Smooth muscle cell (in vitro differentiated cells): ENCODE measurements at regions not wholly inside any gene's neighbourhood (a gene's known extent, or its start where the extent isn't known, plus 50 kb on each side); places are given as distances from the start of the nearest gene placed in this dataset.

Experiments used
- DNase-seq: peaks from one replicate; lab custom pipeline; 2025; ENCODE audit not compliant: unreplicated experiment; lab: John Stamatoyannopoulos, UW
- H2AFZ ChIP-seq: fragments of 200-600 bp; sonication (generic); 2 replicates; pipeline ENCODE4 v1.6.0; 2016; ENCODE audit warnings: antibody characterized with exemption, low read depth, mild to moderate bottlenecking
- H3F3A ChIP-seq: fragments of 200-600 bp; sonication (generic); 2 replicates; pipeline ENCODE4 v1.6.0; 2017; ENCODE audit warnings: antibody characterized with exemption, low read depth
- H3K27ac ChIP-seq: fragments of 200-600 bp; sonication (generic); 2 replicates; pipeline ENCODE4 v1.5.1; 2016; ENCODE audit warnings: low read depth, mild to moderate bottlenecking
- H3K27me3 ChIP-seq: fragments of 200-600 bp; sonication (generic); 2 replicates; pipeline ENCODE4 v1.6.1; 2016; ENCODE audit warnings: low read depth, mild to moderate bottlenecking
- H3K36me3 ChIP-seq: fragments of 200-600 bp; sonication (generic); 2 replicates; pipeline ENCODE4 v1.5.1; 2016; ENCODE audit warnings: low read depth
- H3K4me1 ChIP-seq: fragments of 200-600 bp; sonication (generic); 2 replicates; pipeline ENCODE4 v1.5.1; 2016; ENCODE audit warnings: low read depth
- H3K4me2 ChIP-seq: fragments of 200-600 bp; sonication (generic); 2 replicates; pipeline ENCODE4 v1.6.0; 2016; ENCODE audit warnings: mild to moderate bottlenecking
- H3K4me3 ChIP-seq: fragments of 200-600 bp; sonication (generic); 2 replicates; pipeline ENCODE4 v1.5.1; 2016; ENCODE audit warnings: mild to moderate bottlenecking
- H3K79me2 ChIP-seq: fragments of 200-600 bp; sonication (generic); 2 replicates; pipeline ENCODE4 v1.6.0; 2016; ENCODE audit warnings: low read depth, mild to moderate bottlenecking
- H3K9ac ChIP-seq: fragments of 200-600 bp; sonication (generic); 2 replicates; pipeline ENCODE4 v1.6.0; 2016; ENCODE audit warnings: low read depth
- H3K9me3 ChIP-seq: fragments of 200-600 bp; sonication (generic); replicated peaks from 2 replicates; pipeline ENCODE4 v1.5.1; 2016; ENCODE audit warnings: low read depth
- H4K20me1 ChIP-seq: fragments of 200-600 bp; sonication (generic); 2 replicates; pipeline ENCODE4 v1.6.0; 2016; ENCODE audit warnings: low read depth
- CTCF ChIP-seq: fragments of 200-600 bp; sonication (generic); IDR thresholded peaks from 2 replicates; pipeline ENCODE4 v1.5.1; 2017; ENCODE audit warnings: borderline replicate concordance, mild to moderate bottlenecking, antibody characterized with exemption; ENCODE audit not compliant: insufficient read depth, poor library complexity, severe bottlenecking
- WGBS: methylation state at CpG from one replicate; pipeline ENCODE4 v1.1.7; 2016; ENCODE audit warnings: low lambda C conversion rate; 5-methylcytosine and 5-hydroxymethylcytosine counted together

- no peaks in the 10 kb centered on the region for H3K79me2 ChIP-seq
- H2AFZ ChIP-seq: no peak overlapping the region
- H3K27ac ChIP-seq: no peak overlapping the region
- H3K36me3 ChIP-seq: no peaks in the 10 kb centered on the region
- H3K27me3 ChIP-seq: no peaks in the 10 kb centered on the region
- 78% methylated on average over 3 of the region's 3 CpGs for WGBS
- H3K4me3 ChIP-seq: no peak overlapping the region
- no peaks in the 10 kb centered on the region for H3K9me3 ChIP-seq
- H3F3A ChIP-seq: no peaks in the 10 kb centered on the region
- no peaks in the 10 kb centered on the region for H4K20me1 ChIP-seq
- no peak for DNase-seq
- H3K4me2 ChIP-seq: no peak overlapping the region
- no peaks in the 10 kb centered on the region for H3K4me1 ChIP-seq
- no peak overlapping the region for H3K9ac ChIP-seq
- TF ChIP-seq CTCF: no peak
These were observed 400.7 kb upstream of the TPM1 start for GRCh38 chr15:62641825-62642224.

GRCh38 chr15:62643572-62643971 lies 399.0 kb upstream of the TPM1 start:
- Histone ChIP-seq H3F3A (no peaks in the 10 kb centered on the region), H3K4me3 (no peak overlapping the region), H2AFZ (no peak overlapping the region), H3K27ac (no peak overlapping the region), H3K4me1 (no peaks in the 10 kb centered on the region), H3K9me3 (no peaks in the 10 kb centered on the region), H3K79me2 (no peaks in the 10 kb centered on the region), H3K36me3 (no peaks in the 10 kb centered on the region), H4K20me1 (no peaks in the 10 kb centered on the region), H3K4me2 (no peak overlapping the region), H3K9ac (no peak overlapping the region), H3K27me3 (no peaks in the 10 kb centered on the region)
- no peak for TF ChIP-seq CTCF
- no peak for DNase-seq
- WGBS: 98% methylated on average over 4 of the region's 4 CpGs

- no peak overlapping the region for H2AFZ ChIP-seq
These were observed 398.2 kb upstream of the TPM1 start for GRCh38 chr15:62644216-62644888.

More at GRCh38 chr15:62644216-62644888, 398.2 kb upstream of the TPM1 start:
- no peak for DNase-seq
- Histone ChIP-seq H3K27ac (no peak overlapping the region), H4K20me1 (no peaks in the 10 kb centered on the region), H3K79me2 (no peaks in the 10 kb centered on the region), H3K4me2 (no peak overlapping the region), H3K4me3 (no peak overlapping the region), H3K4me1 (peaks cover under 1% of the 10 kb centered on the region), H3K9me3 (no peaks in the 10 kb centered on the region), H3K36me3 (no peaks in the 10 kb centered on the region), H3F3A (no peaks in the 10 kb centered on the region), H3K27me3 (no peaks in the 10 kb centered on the region), H3K9ac (no peak overlapping the region)
- WGBS: 89% methylated on average over 7 of the region's 7 CpGs
- TF ChIP-seq CTCF: no peak
